GM12875 (cell line): ENCODE measurements at regions not wholly inside any gene's neighbourhood (a gene's known extent, or its start where the extent isn't known, plus 50 kb on each side); places are given as distances from the start of the nearest gene placed in this dataset.

Experiments used
- H3K4me3 ChIP-seq: one replicate; pipeline ENCODE4 v1.5.1; 2011; ENCODE audit warnings: low read depth, low read length, control low read depth
- CTCF ChIP-seq: IDR thresholded peaks from 2 replicates; pipeline ENCODE4 v1.5.1; 2011; ENCODE audit warnings: low read depth, mild to moderate bottlenecking, control low read depth, inconsistent platforms, low read length, moderate library complexity, borderline replicate concordance; ENCODE audit not compliant: insufficient read depth

- TF ChIP-seq CTCF, result no peak
- H3K4me3 ChIP-seq, result no peak overlapping the region
Observed at GRCh38 chr11:16430674-16431073, 74.3 kb upstream of the SOX6 start.

GRCh38 chr11:16421826-16422225 lies 65.5 kb upstream of the SOX6 start:
- no peak overlapping the region for H3K4me3 ChIP-seq
- no peak for TF ChIP-seq CTCF

GRCh38 chr11:16418428-16419097 lies 62.2 kb upstream of the SOX6 start:
- no peak for TF ChIP-seq CTCF
- H3K4me3 ChIP-seq, result no peak overlapping the region

- no peak overlapping the region for H3K4me3 ChIP-seq
Observed at GRCh38 chr11:16412525-16413172, 56.3 kb upstream of the SOX6 start.

GRCh38 chr11:16410479-16410878 lies 54.1 kb upstream of the SOX6 start:
- H3K4me3 ChIP-seq, result no peak overlapping the region

More at GRCh38 chr11:16412525-16413172, 56.3 kb upstream of the SOX6 start:
- no peak for TF ChIP-seq CTCF

GRCh38 chr11:16408619-16409018 lies 52.3 kb upstream of the SOX6 start:
- TF ChIP-seq CTCF, result no peak
- H3K4me3 ChIP-seq, result no peak overlapping the region

More at GRCh38 chr11:16410479-16410878, 54.1 kb upstream of the SOX6 start:
- TF ChIP-seq CTCF, result no peak

GRCh38 chr11:16406226-16406625 lies 49.9 kb upstream of the SOX6 start:
- H3K4me3 ChIP-seq, result no peak overlapping the region
- TF ChIP-seq CTCF, result no peak
